ENCODE measurements at regions not wholly inside any gene's neighbourhood (a gene's known extent, or its start where the extent isn't known, plus 50 kb on each side); places are given as distances from the start of the nearest gene placed in this dataset.

- no peak overlapping the region for H2AFZ ChIP-seq (ENCODE audit: low read length)
- no peak overlapping the region for H3K4me2 ChIP-seq (ENCODE audit: insufficient read depth in 1 of 2, low read depth in 2 of 2, low read length in 2 of 2)
- TF ChIP-seq CBX5 (IDR thresholded peaks at IDR 0.05; ENCODE audit: low read depth, low read length) (no peak), KDM1A (IDR thresholded peaks at IDR 0.05; ENCODE audit: borderline replicate concordance, low read length) (no peak), POU5F1 (IDR thresholded peaks at IDR 0.05; ENCODE audit: low read depth, low read length) (no peak), CHD2 (IDR thresholded peaks at IDR 0.05; ENCODE audit: low read length) (no peak), HDAC6 (IDR thresholded peaks at IDR 0.05; ENCODE audit: low read depth, low read length) (no peak), NRF1 (IDR thresholded peaks at IDR 0.05; ENCODE audit: low read depth, low read length) (no peak), USF2 (IDR thresholded peaks at IDR 0.05; ENCODE audit: low read length) (no peak), JUN (IDR thresholded peaks at IDR 0.05; ENCODE audit: low read depth, low read length) (no peak), RBBP5 (IDR thresholded peaks at IDR 0.05; ENCODE audit: borderline replicate concordance, low read depth, low read length) (no peak), EP300 (IDR thresholded peaks at IDR 0.05; ENCODE audit: borderline replicate concordance in 1 of 2, low read depth in 2 of 2, low read length in 2 of 2) (no peak), SRF (IDR thresholded peaks at IDR 0.05; ENCODE audit: low read depth, low read length) (no peak), CBX8 (IDR thresholded peaks at IDR 0.05; ENCODE audit: borderline replicate concordance, low read depth, low read length) (no peak), PHF8 (conservative IDR thresholded peaks at IDR 0.05; ENCODE audit: low read depth, low read length) (no peak)
Measured at GRCh38 chr2:56681659-56682396, 498.0 kb downstream of the CCDC85A start.

More at GRCh38 chr2:56681659-56682396, 498.0 kb downstream of the CCDC85A start:
- Histone ChIP-seq H3K18ac (ENCODE audit: extremely low read depth, low read length) (no peak overlapping the region), H4K8ac (ENCODE audit: extremely low read depth, insufficient read depth, low read length) (no peak overlapping the region), H4K91ac (replicated peaks; ENCODE audit: insufficient read length, low read length) (no peak overlapping the region), H3K23me2 (ENCODE audit: low read depth, low read length) (no peaks in the 10 kb centered on the region), H2BK15ac (ENCODE audit: low read length) (no peak overlapping the region), H3K79me1 (ENCODE audit: low read depth, low read length) (no peaks in the 10 kb centered on the region), H3K9ac (replicated peaks in 1 of 4; ENCODE audit: extremely low read depth in 1 of 4, low read depth in 3 of 4, low read length in 3 of 4) (no peak overlapping the region), H3K27ac (ENCODE audit: low read depth, low read length) (no peak overlapping the region), H3K23ac (ENCODE audit: insufficient read length) (no peak overlapping the region), H3K4me3 (ENCODE audit: extremely low read depth in 1 of 4, insufficient read depth in 2 of 4, low read depth in 3 of 4, low read length in 4 of 4) (no peak overlapping the region), H2AK5ac (ENCODE audit: low read depth, low read length) (no peak overlapping the region), H3K27me3 (replicated peaks in 1 of 4; ENCODE audit: control insufficient read depth in 3 of 4, extremely low read depth in 1 of 4, insufficient read depth in 3 of 4, low read length in 3 of 4) (no peaks in the 10 kb centered on the region), H2BK120ac (replicated peaks; ENCODE audit: low read depth, low read length) (no peak overlapping the region), H3K4me1 (replicated peaks in 1 of 4; ENCODE audit: control insufficient read depth in 3 of 4, insufficient read depth in 4 of 4, low read length in 3 of 4) (no peaks in the 10 kb centered on the region), H3K36me3 (ENCODE audit: control insufficient read depth in 2 of 4, insufficient read depth in 4 of 4, low read length in 3 of 4) (no peaks in the 10 kb centered on the region), H2BK12ac (ENCODE audit: low read depth, low read length) (no peak overlapping the region), H4K20me1 (replicated peaks in 1 of 2; ENCODE audit: control insufficient read depth in 1 of 2, insufficient read depth in 2 of 2, low read length in 2 of 2) (no peaks in the 10 kb centered on the region), H3K79me2 (ENCODE audit: control insufficient read depth in 1 of 2, insufficient read depth in 2 of 2, low read length in 2 of 2) (no peaks in the 10 kb centered on the region), H2BK5ac (ENCODE audit: low read depth, low read length) (no peak overlapping the region), H4K5ac (ENCODE audit: insufficient read length, low read depth, low read length) (no peak overlapping the region), H2BK20ac (ENCODE audit: low read length) (no peak overlapping the region), H3K4ac (replicated peaks; ENCODE audit: insufficient read length, low read depth, low read length) (no peak overlapping the region), H3K14ac (ENCODE audit: insufficient read length) (no peak overlapping the region), H3K9me3 (ENCODE audit: insufficient read depth in 2 of 2, low read depth in 1 of 2, low read length in 1 of 2) (no peaks in the 10 kb centered on the region), H3K56ac (replicated peaks; ENCODE audit: insufficient read length, low read depth, low read length) (no peak overlapping the region)
- CTCF ChIA-PET (ENCODE audit: partially characterized antibody) = interaction anchor here (0.9 kb wide), 2 partner anchors 10 kb away, joined by 3 read pairs; no protein-coding TSS in a partner anchor
- WGBS, 2 experiments (ENCODE audit: extremely low coverage in 1 of 2, insufficient coverage in 1 of 2, insufficient read length in 1 of 2, insufficient replicate concordance in 2 of 2, low coverage in 1 of 2, low lambda C conversion rate in 2 of 2, missing lambda C conversion rate in 1 of 2) = 93% methylated on average over 5 of the region's 5 CpGs; no CpG with 5 or more reads in 1 of the 2 experiments
- POLR2A ChIA-PET (ENCODE audit: partially characterized antibody) = no interaction called here
- no peak for DNase-seq (ENCODE audit: low read depth in 1 of 2, low spot score in 2 of 2)
- FAIRE-seq = no peak

All from H1 (cell line).